ENCODE measurements at regions not wholly inside any gene's neighbourhood (a gene's known extent, or its start where the extent isn't known, plus 50 kb on each side); places are given as distances from the start of the nearest gene placed in this dataset.

- TF ChIP-seq NKRF (conservative IDR thresholded peaks at IDR 0.05) (no peak), FOXM1 (IDR thresholded peaks at IDR 0.05; ENCODE audit: low read depth, low read length) (no peak)
Observed at GRCh38 chr3:103089758-103090157, 654.9 kb downstream of the ZPLD1 start (continued).

DNA sequence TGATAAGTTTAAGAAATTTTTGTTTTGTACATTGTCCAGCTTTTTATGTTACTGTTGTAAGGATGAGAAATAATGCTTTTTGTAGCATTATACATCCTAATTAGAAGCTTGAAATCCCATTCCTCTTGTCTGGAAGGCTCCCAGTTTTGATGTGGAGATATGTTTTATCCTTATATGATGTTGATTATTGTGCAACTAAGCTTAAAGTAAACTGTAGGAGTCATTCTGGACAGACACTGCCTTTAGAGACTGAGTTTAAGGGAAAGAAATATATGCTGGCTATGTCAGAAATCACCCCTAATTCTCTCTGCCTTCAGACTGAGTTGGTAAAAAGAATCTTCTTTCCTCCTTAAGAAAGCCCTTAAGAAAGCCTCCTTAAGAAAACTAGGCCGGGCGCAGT is 670.4 kb downstream of the ZPLD1 start:
- FAIRE-seq (no peak), ATAC-seq (no peak)

More for the DNA sequence above, 670.4 kb downstream of the ZPLD1 start:
- RAD21 ChIA-PET (ENCODE audit: unreplicated experiment), result no interaction called here
- DNase-seq (ENCODE audit: low read depth, low spot score), result no peak
- Histone ChIP-seq H2AFZ (ENCODE audit: control insufficient read depth, low read depth, low read length) (no peak overlapping the region), H3K4me1 (ENCODE audit: control insufficient read depth, insufficient read depth, low read length) (no peaks in the 10 kb centered on the region), H3K4me2 (ENCODE audit: control insufficient read depth, insufficient read depth) (no peak overlapping the region), H3K9ac (ENCODE audit: control insufficient read depth, insufficient read depth, low read length) (no peak overlapping the region), H3K27ac (ENCODE audit: control insufficient read depth, insufficient read depth) (no peak overlapping the region), H3K27me3 (replicated peaks in 1 of 2; ENCODE audit: control insufficient read depth in 2 of 2, insufficient read depth in 2 of 2, low read length in 1 of 2) (no peaks in the 10 kb centered on the region), H3K36me3 (ENCODE audit: control insufficient read depth in 2 of 2, insufficient read depth in 2 of 2, low read length in 1 of 2) (no peaks in the 10 kb centered on the region), H4K20me1 (ENCODE audit: control insufficient read depth, insufficient read depth) (no peaks in the 10 kb centered on the region), H3K9me3 (replicated peaks; ENCODE audit: control insufficient read depth, insufficient read depth, low read length) (no peaks in the 10 kb centered on the region), H3K4me3 (no peak overlapping the region), H3K79me2 (ENCODE audit: control insufficient read depth, insufficient read depth, low read length) (no peaks in the 10 kb centered on the region)
- TF ChIP-seq FOXK2 (IDR thresholded peaks at IDR 0.05) (no peak), EP300 (IDR thresholded peaks at IDR 0.05; ENCODE audit: borderline replicate concordance in 1 of 2, control insufficient read depth in 1 of 2, low read depth in 2 of 2, low read length in 2 of 2) (no peak), SIX5 (IDR thresholded peaks at IDR 0.05; ENCODE audit: low read depth, low read length, severe bottlenecking) (no peak), BACH1 (IDR thresholded peaks at IDR 0.05; ENCODE audit: borderline replicate concordance) (no peak), SUZ12 (IDR thresholded peaks at IDR 0.05; ENCODE audit: unreplicated experiment) (no peak), POLR2AphosphoS2 (IDR thresholded peaks at IDR 0.05; ENCODE audit: low read depth, low read length) (no peak), LARP7 (IDR thresholded peaks at IDR 0.05) (no peak)
- TF ChIP-seq, protein P1, sequence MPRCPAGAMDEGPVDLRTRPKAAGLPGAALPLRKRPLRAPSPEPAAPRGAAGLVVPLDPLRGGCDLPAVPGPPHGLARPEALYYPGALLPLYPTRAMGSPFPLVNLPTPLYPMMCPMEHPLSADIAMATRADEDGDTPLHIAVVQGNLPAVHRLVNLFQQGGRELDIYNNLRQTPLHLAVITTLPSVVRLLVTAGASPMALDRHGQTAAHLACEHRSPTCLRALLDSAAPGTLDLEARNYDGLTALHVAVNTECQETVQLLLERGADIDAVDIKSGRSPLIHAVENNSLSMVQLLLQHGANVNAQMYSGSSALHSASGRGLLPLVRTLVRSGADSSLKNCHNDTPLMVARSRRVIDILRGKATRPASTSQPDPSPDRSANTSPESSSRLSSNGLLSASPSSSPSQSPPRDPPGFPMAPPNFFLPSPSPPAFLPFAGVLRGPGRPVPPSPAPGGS (IDR thresholded peaks at IDR 0.05; ENCODE audit: borderline replicate concordance, insufficient read depth, low read depth, low read length, poor library complexity, severe bottlenecking), result no peak
- 57% methylated on average over 2 of the region's 2 CpGs for WGBS (ENCODE audit: insufficient coverage, insufficient replicate concordance, low lambda C conversion rate, missing lambda C conversion rate)
- intact Hi-C loops (cut with micrococcal nuclease; ENCODE audit: unreplicated experiment) (no loop called here), in situ Hi-C loops (cut with MboI) (no loop called here)
- POLR2A ChIA-PET, result no interaction called here
- CTCF ChIA-PET, result interaction anchor here (1.0 to 1.6 kb wide), 2 partner anchors 21 to 35 kb away, joined by 3 to 4 read pairs; no protein-coding TSS in a partner anchor
- SMC1A ChIA-PET (ENCODE audit: uncharacterized antibody, unreplicated experiment), result no interaction called here
- BruUV-seq (replicated peaks), result no TSS peak
